Kidney (tissue), 13 donors: ENCODE measurements at regions not wholly inside any gene's neighbourhood (a gene's known extent, or its start where the extent isn't known, plus 50 kb on each side); places are given as distances from the start of the nearest gene placed in this dataset.

Source experiments
- DNase-seq, 5 donors: peaks; one replicate each; pipeline ENCODE4 v3.0.0-alpha.2; 2013 to 2020
- FAIRE-seq: peaks from 2 replicates; lab custom pipeline; 2012; peaks lifted over from hg19 to GRCh38; lab: Jason Lieb, UNC
- H3K27ac ChIP-seq, 2 donors: one replicate each; pipeline ENCODE4 v1.7.0; 2013; ENCODE audit warnings: low read depth in 2 of 2, low read length in 2 of 2, inconsistent platforms in 1 of 2
- H3K27me3 ChIP-seq: one replicate; pipeline ENCODE4 v1.7.1; 2013; ENCODE audit warnings: low read length, inconsistent platforms; ENCODE audit not compliant: control insufficient read depth, insufficient read depth
- H3K36me3 ChIP-seq, 3 donors: one replicate each; pipeline versions ENCODE4 v1.7.0 to v1.7.1; 2013; ENCODE audit warnings: low read length in 3 of 3, control low read depth in 1 of 3, inconsistent platforms in 1 of 3; ENCODE audit not compliant: insufficient read depth in 3 of 3, control insufficient read depth in 2 of 3
- H3K4me1 ChIP-seq, 3 donors: one replicate each; pipeline versions ENCODE4 v1.7.0 to v1.7.1; 2013; ENCODE audit warnings: low read length in 3 of 3, inconsistent platforms in 1 of 3, low read depth in 1 of 3; ENCODE audit not compliant: control insufficient read depth in 2 of 3, insufficient read depth in 2 of 3
- H3K4me3 ChIP-seq, 3 donors: one replicate each; pipeline versions ENCODE4 v1.7.0 to v1.8.1; 2013; ENCODE audit warnings: low read length in 3 of 3, control low read depth in 1 of 3, inconsistent platforms in 1 of 3
- H3K9ac ChIP-seq, 3 donors: one replicate each; pipeline versions ENCODE4 v1.7.0 to v1.7.1; 2013; ENCODE audit warnings: low read length in 3 of 3, control low read depth in 1 of 3, inconsistent platforms in 1 of 3
- H3K9me3 ChIP-seq, 3 donors: one replicate each; pipeline versions ENCODE4 v1.7.0 to v1.7.1; 2013; ENCODE audit warnings: low read length in 3 of 3, control low read depth in 1 of 3, inconsistent platforms in 1 of 3; ENCODE audit not compliant: control insufficient read depth in 2 of 3, insufficient read depth in 1 of 3
- CTCF ChIP-seq: IDR thresholded peaks from 3 replicates; pipeline ENCODE4 v1.5.1; 2012; ENCODE audit warnings: mild to moderate bottlenecking, moderate library complexity, borderline replicate concordance; ENCODE audit not compliant: insufficient read depth; ENCODE audit errors: extremely low read depth
- intact Hi-C: fragments of 100-400 bp; cut with DNase I; formaldehyde crosslinking; loops from one replicate; pipeline ENCODE4 v1.11.1; 2022
- donor health status: control.
- donor health status: control.
- donor health status: control.
- donor health status: control.
- donor health status: control.
- donor health status: DM: yes; HTN: yes; CAD: no.
- donor health status: Normal renal cell carcinoma (clear cell type).

- Histone ChIP-seq H3K9me3 (no peaks in the 10 kb centered on the region), H3K9ac (no peak overlapping the region), H3K27ac (no peak overlapping the region), H3K4me3 (no peak overlapping the region), H3K4me1 (no peaks in the 10 kb centered on the region), H3K36me3 (no peaks in the 10 kb centered on the region), H3K27me3 (no peaks in the 10 kb centered on the region)
- intact Hi-C loops, result no loop called here
- no peak for TF ChIP-seq CTCF
- FAIRE-seq, result no peak
- DNase-seq, result peak in 1 of 5 donors; percentile 26
These were observed 77.0 kb upstream of the LGALSL start for GRCh38 chr2:64376926-64377325.

GRCh38 chr2:64379186-64379585 lies 74.8 kb upstream of the LGALSL start:
- FAIRE-seq, result no peak

GRCh38 chr2:64380853-64381527 lies 73.0 kb upstream of the LGALSL start:
- TF ChIP-seq CTCF, result no peak
- intact Hi-C loops, result no loop called here
- Histone ChIP-seq H3K36me3 (no peaks in the 10 kb centered on the region), H3K9me3 (no peaks in the 10 kb centered on the region), H3K4me3 (no peak overlapping the region), H3K4me1 (no peaks in the 10 kb centered on the region), H3K27me3 (no peaks in the 10 kb centered on the region), H3K9ac (no peak overlapping the region), H3K27ac (no peak overlapping the region)
- FAIRE-seq, result no peak
- no peak for DNase-seq

More at GRCh38 chr2:64379186-64379585, 74.8 kb upstream of the LGALSL start:
- H3K9ac ChIP-seq, result no peak overlapping the region
- intact Hi-C loops, result no loop called here
- no peak overlapping the region for H3K27ac ChIP-seq
- TF ChIP-seq CTCF, result no peak
- no peak for DNase-seq
- H3K4me3 ChIP-seq, result no peak overlapping the region
- H3K36me3 ChIP-seq, result no peaks in the 10 kb centered on the region
- no peaks in the 10 kb centered on the region for H3K27me3 ChIP-seq
- no peaks in the 10 kb centered on the region for H3K9me3 ChIP-seq
- H3K4me1 ChIP-seq, result no peaks in the 10 kb centered on the region
